Activated B cell treated with CpG ODN at 0.5 μM for 24 hours (primary cell): ENCODE measurements at regions not wholly inside any gene's neighbourhood (a gene's known extent, or its start where the extent isn't known, plus 50 kb on each side); places are given as distances from the start of the nearest gene placed in this dataset.

Experiments used
- ATAC-seq: fragments of 200-7000 bp; cut with Tn5 transposase; one replicate; pipeline ENCODE4 v1.10.0; 2021; ENCODE audit warnings: low read depth, mild to moderate bottlenecking, moderate library complexity
- CTCF ChIA-PET: fragments of 350-600 bp; sonication (Branson Sonifier 250); formaldehyde crosslinking; loops from one replicate; lab custom pipeline; 2021; ENCODE audit warnings: antibody characterized with exemption; lab: Charles Lee
- POLR2A ChIA-PET: fragments of 350-600 bp; sonication (Branson Sonifier 250); formaldehyde crosslinking; loops from one replicate; lab custom pipeline; 2021; ENCODE audit warnings: antibody characterized with exemption; lab: Charles Lee
- DNase-seq: peaks from one replicate; pipeline ENCODE4 v3.0.0; 2022
- H3K27ac Mint-ChIP-seq: one replicate; pipeline ENCODE4 v1.8.0; 2020; ENCODE audit warnings: mixed read lengths
- H3K27me3 Mint-ChIP-seq: one replicate; pipeline ENCODE4 v1.8.0; 2021; ENCODE audit warnings: mixed read lengths
- H3K36me3 Mint-ChIP-seq: one replicate; pipeline ENCODE4 v1.8.0; 2021; ENCODE audit warnings: low read depth, mixed read lengths
- H3K4me1 Mint-ChIP-seq: one replicate; pipeline ENCODE4 v1.8.0; 2021; ENCODE audit warnings: mixed read lengths
- H3K4me3 Mint-ChIP-seq: one replicate; pipeline ENCODE4 v1.8.0; 2020; ENCODE audit warnings: mild to moderate bottlenecking, mixed read lengths
- H3K9me3 Mint-ChIP-seq: one replicate; pipeline ENCODE4 v1.8.0; 2020; ENCODE audit warnings: mixed read lengths
- intact Hi-C: fragments of 100-400 bp; cut with micrococcal nuclease; formaldehyde crosslinking; loops from one replicate; pipeline ENCODE4 v1.15.1; 2024
- TF ChIP-seq, protein P1 (sequence below): fragments of 200-600 bp; IDR thresholded peaks from one replicate; pipeline ENCODE4 v1.8.0; 2022; ENCODE audit warnings: antibody characterized with exemption, mild to moderate bottlenecking

DNA sequence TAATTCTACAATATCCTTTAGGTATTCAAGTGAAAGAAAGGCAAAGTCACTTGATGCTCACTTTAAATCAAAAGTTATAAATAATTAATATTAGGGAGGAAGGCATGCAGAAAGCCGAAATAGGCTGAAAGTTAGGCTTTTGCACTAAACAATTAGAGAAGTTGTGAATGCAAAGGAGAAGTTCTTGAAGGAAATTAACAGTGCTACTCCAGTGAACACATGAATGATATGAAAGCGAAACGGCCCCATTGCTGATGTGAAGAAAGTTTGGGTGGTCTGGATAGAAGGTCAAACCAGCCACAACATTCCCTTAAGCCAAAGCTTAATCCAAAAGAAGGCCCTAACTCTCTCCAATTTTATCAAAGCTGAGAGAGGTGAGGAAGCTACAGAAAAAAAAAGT, 103.1 kb upstream of the CXCR4 start:
- peak overlapping the region; percentile 36 for H3K4me3 Mint-ChIP-seq

DNA sequence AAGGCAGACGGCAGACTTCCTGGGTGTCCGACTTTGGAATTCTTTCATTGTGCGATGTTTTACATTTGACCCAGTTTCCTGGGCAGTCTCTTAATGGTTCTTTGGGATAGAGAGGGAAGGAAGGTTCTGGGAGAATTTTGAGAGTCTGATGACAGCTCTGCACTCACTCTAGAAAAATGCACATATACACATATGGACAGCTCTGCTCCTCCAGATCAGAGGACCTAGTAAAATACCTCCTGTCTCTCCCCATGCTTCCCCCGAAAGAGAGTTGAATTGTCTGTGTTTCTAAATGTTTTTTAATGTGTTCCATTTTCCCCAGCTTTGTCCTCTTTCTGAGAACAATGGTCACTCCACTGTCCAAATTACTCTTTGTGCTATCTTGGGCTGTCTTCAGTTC, 102.0 kb upstream of the CXCR4 start:
- H3K4me3 Mint-ChIP-seq: peak overlapping the region; percentile 1
- H3K27ac Mint-ChIP-seq: peak overlapping the region; percentile 82
- H3K27me3 Mint-ChIP-seq: no peaks in the 10 kb centered on the region
- CTCF ChIA-PET: interaction anchor here (1.1 to 3.0 kb wide), 3 partner anchors 14 to 27 kb away, joined by 3 to 13 read pairs (median 3); no protein-coding TSS in a partner anchor
- intact Hi-C loops: loop anchor here (1.0 kb wide), 1 partner anchor 13 kb away; no protein-coding TSS in a partner anchor
- no peaks in the 10 kb centered on the region for H3K9me3 Mint-ChIP-seq
- H3K4me1 Mint-ChIP-seq: peaks cover 91% of the 10 kb centered on the region
- no peaks in the 10 kb centered on the region for H3K36me3 Mint-ChIP-seq
- DNase-seq: no peak
- POLR2A ChIA-PET: interaction anchor here (1.0 to 7.4 kb wide), 6 partner anchors 13 to 234 kb away, joined by 4 to 82 read pairs (median 22); partner anchors contain the start of genes CXCR4 and DARS1
- no peak for ATAC-seq
- TF ChIP-seq, protein P1, sequence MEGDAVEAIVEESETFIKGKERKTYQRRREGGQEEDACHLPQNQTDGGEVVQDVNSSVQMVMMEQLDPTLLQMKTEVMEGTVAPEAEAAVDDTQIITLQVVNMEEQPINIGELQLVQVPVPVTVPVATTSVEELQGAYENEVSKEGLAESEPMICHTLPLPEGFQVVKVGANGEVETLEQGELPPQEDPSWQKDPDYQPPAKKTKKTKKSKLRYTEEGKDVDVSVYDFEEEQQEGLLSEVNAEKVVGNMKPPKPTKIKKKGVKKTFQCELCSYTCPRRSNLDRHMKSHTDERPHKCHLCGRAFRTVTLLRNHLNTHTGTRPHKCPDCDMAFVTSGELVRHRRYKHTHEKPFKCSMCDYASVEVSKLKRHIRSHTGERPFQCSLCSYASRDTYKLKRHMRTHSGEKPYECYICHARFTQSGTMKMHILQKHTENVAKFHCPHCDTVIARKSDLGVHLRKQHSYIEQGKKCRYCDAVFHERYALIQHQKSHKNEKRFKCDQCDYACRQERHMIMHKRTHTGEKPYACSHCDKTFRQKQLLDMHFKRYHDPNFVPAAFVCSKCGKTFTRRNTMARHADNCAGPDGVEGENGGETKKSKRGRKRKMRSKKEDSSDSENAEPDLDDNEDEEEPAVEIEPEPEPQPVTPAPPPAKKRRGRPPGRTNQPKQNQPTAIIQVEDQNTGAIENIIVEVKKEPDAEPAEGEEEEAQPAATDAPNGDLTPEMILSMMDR: no peak

More for the DNA sequence above, 103.1 kb upstream of the CXCR4 start:
- ChIA-PET POLR2A (interaction anchor here (1.0 to 7.4 kb wide), 10 partner anchors 9 to 236 kb away, joined by 3 to 82 read pairs (median 9); partner anchors contain the start of genes CXCR4 and DARS1), CTCF (interaction anchor here (0.9 to 1.4 kb wide), 4 partner anchors 10 to 157 kb away, joined by 3 to 4 read pairs (median 3); no protein-coding TSS in a partner anchor)
- no peaks in the 10 kb centered on the region for H3K27me3 Mint-ChIP-seq
- H3K36me3 Mint-ChIP-seq: no peaks in the 10 kb centered on the region
- H3K4me1 Mint-ChIP-seq: peaks cover 90% of the 10 kb centered on the region
- no peak for DNase-seq
- H3K9me3 Mint-ChIP-seq: no peaks in the 10 kb centered on the region
- H3K27ac Mint-ChIP-seq: peak overlapping the region; percentile 82
- TF ChIP-seq, protein P1: no peak
- intact Hi-C loops: loop anchor here (1.0 kb wide), 1 partner anchor 11 kb away; no protein-coding TSS in a partner anchor
- peak; percentile 38 for ATAC-seq

- H3K36me3 Mint-ChIP-seq: no peaks in the 10 kb centered on the region
- H3K27ac Mint-ChIP-seq: peak overlapping the region; percentile 61
- TF ChIP-seq, protein P1: no peak
- H3K9me3 Mint-ChIP-seq: no peaks in the 10 kb centered on the region
- intact Hi-C loops: no loop called here
- H3K27me3 Mint-ChIP-seq: no peaks in the 10 kb centered on the region
- CTCF ChIA-PET: interaction anchor here (1.1 to 3.0 kb wide), 3 partner anchors 15 to 28 kb away, joined by 3 to 13 read pairs (median 3); no protein-coding TSS in a partner anchor
- no peak overlapping the region for H3K4me3 Mint-ChIP-seq
- DNase-seq: no peak
- peaks cover 92% of the 10 kb centered on the region for H3K4me1 Mint-ChIP-seq
- POLR2A ChIA-PET: interaction anchor here (0.6 to 7.4 kb wide), 11 partner anchors 12 to 326 kb away, joined by 3 to 82 read pairs (median 6); partner anchors contain the start of genes CXCR4 and DARS1
- ATAC-seq: no peak
Measured at GRCh38 chr2:136219341-136219740, 101.4 kb upstream of the CXCR4 start.

- TF ChIP-seq, protein P1: no peak
- Mint-ChIP-seq H3K9me3 (no peaks in the 10 kb centered on the region), H3K27ac (peak overlapping the region; percentile 75), H3K36me3 (no peaks in the 10 kb centered on the region), H3K4me1 (peaks cover 96% of the 10 kb centered on the region), H3K4me3 (no peak overlapping the region), H3K27me3 (no peaks in the 10 kb centered on the region)
- POLR2A ChIA-PET: interaction anchor here (1.0 to 7.4 kb wide), 8 partner anchors 11 to 99 kb away, joined by 5 to 82 read pairs (median 19); partner anchors contain the start of gene CXCR4
- no peak for DNase-seq
- ATAC-seq: peak; percentile 59
- intact Hi-C loops: no loop called here
- CTCF ChIA-PET: interaction anchor here (0.7 to 3.0 kb wide), 6 partner anchors 11 to 220 kb away, joined by 3 to 13 read pairs (median 4); no protein-coding TSS in a partner anchor
Measured at GRCh38 chr2:136217996-136218395, 100.0 kb upstream of the CXCR4 start.

DNA sequence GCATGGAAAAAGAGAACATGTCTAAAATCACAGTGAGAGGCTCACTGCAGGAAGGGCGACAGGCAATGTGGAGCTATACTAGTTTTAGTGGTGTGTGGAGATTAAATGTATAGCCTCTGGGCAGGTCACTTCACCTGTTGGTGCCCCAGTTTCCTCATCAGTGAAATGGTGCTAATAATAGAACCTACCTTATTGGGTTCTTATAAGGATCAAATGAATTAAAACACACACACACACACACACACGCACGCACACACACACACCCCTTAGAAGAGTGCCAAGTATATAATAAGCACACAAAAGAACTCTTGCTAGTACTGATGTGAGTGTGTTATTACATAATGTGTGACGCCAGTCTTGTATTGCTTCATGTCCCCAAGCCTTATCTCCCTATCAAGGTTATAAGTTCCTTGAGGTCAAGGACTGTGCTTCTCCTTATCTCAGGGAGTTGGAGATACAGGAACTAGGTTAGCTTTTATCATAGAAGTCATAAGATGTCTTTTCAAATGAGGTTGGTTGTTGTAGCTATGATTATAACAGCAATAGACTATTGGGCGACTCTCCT, 98.0 kb upstream of the CXCR4 start:
- ATAC-seq: no peak
- Mint-ChIP-seq H3K9me3 (no peaks in the 10 kb centered on the region), H3K27ac (peak overlapping the region; percentile 97), H3K4me3 (no peak overlapping the region), H3K4me1 (peaks cover 98% of the 10 kb centered on the region), H3K36me3 (no peaks in the 10 kb centered on the region), H3K27me3 (no peaks in the 10 kb centered on the region)
- intact Hi-C loops: loop anchor here (2.0 kb wide), 1 partner anchor 231 kb away; the partner anchor contains the start of gene DARS1
- no peak for DNase-seq
- ChIA-PET CTCF (interaction anchor here (1.6 to 3.0 kb wide), 3 partner anchors 9 to 79 kb away, joined by 4 to 11 read pairs (median 8); no protein-coding TSS in a partner anchor), POLR2A (interaction anchor here (0.9 to 7.4 kb wide), 7 partner anchors 9 to 163 kb away, joined by 3 to 82 read pairs (median 18); partner anchors contain the start of gene CXCR4)
- TF ChIP-seq, protein P1: no peak
